SK-N-MC (cell line): ENCODE measurements at regions not wholly inside any gene's neighbourhood (a gene's known extent, or its start where the extent isn't known, plus 50 kb on each side); places are given as distances from the start of the nearest gene placed in this dataset.

Experiments
- EZH2 ChIP-seq: fragments of 200-600 bp; sonication (generic); IDR thresholded peaks from one replicate; pipeline ENCODE4 v1.6.1; 2017; ENCODE audit warnings: antibody characterized with exemption
- FOXP2 ChIP-seq: optimal IDR thresholded peaks from 2 replicates; pipeline ENCODE3; 2011; ENCODE audit warnings: mild to moderate bottlenecking, moderate library complexity; ENCODE audit not compliant: insufficient read depth; ENCODE audit errors: extremely low read length, control extremely low read depth
- POLR2AphosphoS5 ChIP-seq: IDR thresholded peaks from 2 replicates; pipeline ENCODE4 v1.6.1; 2012; ENCODE audit warnings: mild to moderate bottlenecking, low read depth, low read length, borderline replicate concordance

GRCh38 chr13:39867807-39868206 is 212.3 kb downstream of the COG6 start:
- TF ChIP-seq POLR2AphosphoS5 (no peak), EZH2 (no peak), FOXP2 (no peak)
